Fibroblast of villous mesenchyme (primary cell): ENCODE measurements at regions not wholly inside any gene's neighbourhood (a gene's known extent, or its start where the extent isn't known, plus 50 kb on each side); places are given as distances from the start of the nearest gene placed in this dataset.
"Not testable (repeated sequence)": the region's sequence is repeated elsewhere in the genome, so short reads cannot be mapped to it uniquely, and the experiment has no call there.

ENCODE experiments used
- DNase-seq: peaks from one replicate; pipeline ENCODE4 v3.0.0-alpha.2; 2010; ENCODE audit warnings: low read depth
- H3K4me3 ChIP-seq: 2 replicates; pipeline ENCODE4 v1.5.1; 2011; ENCODE audit warnings: low read depth, mild to moderate bottlenecking, low read length
- CTCF ChIP-seq: IDR thresholded peaks from 2 replicates; pipeline ENCODE4 v1.5.1; 2012; ENCODE audit warnings: low read depth, mild to moderate bottlenecking, low read length; ENCODE audit not compliant: insufficient read depth

GRCh38 chr18:30446605-30447004 is 595.9 kb downstream of the DSC3 start:
- TF ChIP-seq CTCF = no peak
- no peak for DNase-seq
- H3K4me3 ChIP-seq = no peak overlapping the region

GRCh38 chr18:30444544-30444943 is 598.0 kb downstream of the DSC3 start:
- no peak for TF ChIP-seq CTCF
- DNase-seq = no peak

GRCh38 chr18:30440351-30440750 is 602.2 kb downstream of the DSC3 start:
- TF ChIP-seq CTCF = no peak
- DNase-seq = no peak

More at GRCh38 chr18:30444544-30444943, 598.0 kb downstream of the DSC3 start:
- no peak overlapping the region for H3K4me3 ChIP-seq

GRCh38 chr18:30439174-30439573 is 603.4 kb downstream of the DSC3 start:
- no peak overlapping the region for H3K4me3 ChIP-seq
- TF ChIP-seq CTCF = no peak
- no peak for DNase-seq

More at GRCh38 chr18:30440351-30440750, 602.2 kb downstream of the DSC3 start:
- no peak overlapping the region for H3K4me3 ChIP-seq

- no peak for TF ChIP-seq CTCF
Measured at GRCh38 chr18:30432349-30432748, 610.2 kb downstream of the DSC3 start.

GRCh38 chr18:30419399-30419798 is 623.1 kb downstream of the DSC3 start:
- not testable (repeated sequence) for H3K4me3 ChIP-seq, DNase-seq

More at GRCh38 chr18:30432349-30432748, 610.2 kb downstream of the DSC3 start:
- H3K4me3 ChIP-seq = no peak overlapping the region
- DNase-seq = no peak

- no peak overlapping the region for H3K4me3 ChIP-seq
- TF ChIP-seq CTCF = no peak
Measured at GRCh38 chr18:30415903-30416302, 626.6 kb downstream of the DSC3 start.

More at GRCh38 chr18:30415903-30416302, 626.6 kb downstream of the DSC3 start:
- DNase-seq = no peak
